GM18858 (cell line): ENCODE measurements at regions not wholly inside any gene's neighbourhood (a gene's known extent, or its start where the extent isn't known, plus 50 kb on each side); places are given as distances from the start of the nearest gene placed in this dataset.
"Not testable (repeated sequence)": the region's sequence is repeated elsewhere in the genome, so short reads cannot be mapped to it uniquely, and the experiment has no call there.

Source experiments
- ATAC-seq: cut with Tn5 transposase; IDR thresholded peaks from one replicate; pipeline ENCODE4 v1.9.1; 2021; ENCODE audit not compliant: unreplicated experiment

- ATAC-seq = peak; percentile 69
Observed at GRCh38 chr3:138890555-138891187, 55.9 kb upstream of the PIK3CB start.

- no peak for ATAC-seq
Observed at GRCh38 chr3:138889792-138890191, 55.1 kb upstream of the PIK3CB start.

- ATAC-seq = peak; percentile 46
Observed at GRCh38 chr3:138888560-138888959, 53.8 kb upstream of the PIK3CB start.

- ATAC-seq = not testable (repeated sequence)
Observed at GRCh38 chr3:138886096-138886495, 51.4 kb upstream of the PIK3CB start.
